HG03039 (cell line): ENCODE measurements at regions not wholly inside any gene's neighbourhood (a gene's known extent, or its start where the extent isn't known, plus 50 kb on each side); places are given as distances from the start of the nearest gene placed in this dataset.
"Not testable (repeated sequence)": the region's sequence is repeated elsewhere in the genome, so short reads cannot be mapped to it uniquely, and the experiment has no call there.

Experiments
- ATAC-seq: cut with Tn5 transposase; IDR thresholded peaks from one replicate; pipeline ENCODE4 v1.9.1; 2021; ENCODE audit warnings: mild to moderate bottlenecking, moderate library complexity; ENCODE audit not compliant: unreplicated experiment

DNA sequence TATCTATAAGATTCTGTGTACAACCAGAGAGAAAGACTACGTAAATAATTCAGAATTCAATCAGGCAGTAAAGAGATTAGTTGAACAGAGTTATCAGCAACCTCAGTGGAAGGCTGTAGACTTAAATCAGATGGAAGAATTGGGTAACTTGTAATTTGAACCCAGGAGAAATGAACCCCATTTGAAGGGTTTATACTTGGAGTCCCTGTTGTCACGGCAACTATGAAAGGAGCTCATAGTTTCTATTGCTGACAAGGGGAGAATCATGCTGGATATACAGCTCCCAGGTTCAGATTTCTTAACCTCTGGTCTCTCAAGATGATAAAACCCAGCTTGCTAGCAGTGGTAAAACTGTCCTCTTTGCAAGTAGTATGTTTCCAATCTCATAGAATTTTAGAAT, 54.4 kb upstream of the BMP4 start:
- ATAC-seq, result no peak

DNA sequence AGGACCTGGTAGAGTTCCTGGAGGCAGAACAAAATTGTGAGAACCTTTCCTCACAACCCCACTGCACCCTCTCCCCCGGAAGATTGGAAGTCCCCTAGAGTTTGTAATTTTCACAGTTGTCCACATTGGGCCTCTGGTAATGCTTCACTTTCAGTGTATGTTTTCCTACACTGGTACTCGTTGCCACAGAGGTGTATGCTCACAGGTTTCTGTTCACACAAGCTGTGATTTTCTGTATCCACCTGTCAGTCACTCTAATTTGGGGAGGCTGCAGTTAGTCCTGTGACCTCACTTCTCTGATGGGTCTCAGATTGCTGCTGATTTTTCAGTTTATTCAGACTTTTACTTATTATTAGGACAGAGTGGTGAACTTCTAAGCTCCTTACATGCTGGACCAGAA, 66.4 kb upstream of the BMP4 start:
- no peak for ATAC-seq

GRCh38 chr14:54025661-54026060, 69.0 kb upstream of the BMP4 start:
- no peak for ATAC-seq

- no peak for ATAC-seq
Observed at GRCh38 chr14:54026671-54027070, 70.0 kb upstream of the BMP4 start.

GRCh38 chr14:54030996-54031395, 74.4 kb upstream of the BMP4 start:
- ATAC-seq, result not testable (repeated sequence)

GRCh38 chr14:54033285-54033684, 76.7 kb upstream of the BMP4 start:
- ATAC-seq, result not testable (repeated sequence)

DNA sequence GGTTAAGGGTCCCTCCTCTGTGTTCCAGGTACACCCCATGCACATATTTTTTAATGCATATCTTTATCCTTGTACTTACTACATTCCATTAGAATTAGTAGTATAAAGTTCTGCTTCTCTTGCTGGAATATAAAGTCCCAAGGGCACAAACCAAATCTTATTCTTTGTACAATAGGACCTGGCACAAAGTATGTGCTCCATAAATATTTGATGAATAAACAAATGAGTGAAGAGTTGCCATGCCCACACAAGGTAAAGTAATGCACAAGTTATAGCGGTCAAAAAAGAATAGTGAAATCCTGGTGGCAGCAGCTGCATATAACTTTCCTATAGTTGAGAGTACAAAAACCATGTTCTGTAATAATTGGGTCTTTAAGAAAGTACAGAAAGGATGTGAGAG, 82.1 kb upstream of the BMP4 start:
- no peak for ATAC-seq

GRCh38 chr14:54039311-54039710, 82.7 kb upstream of the BMP4 start:
- ATAC-seq, result no peak

DNA sequence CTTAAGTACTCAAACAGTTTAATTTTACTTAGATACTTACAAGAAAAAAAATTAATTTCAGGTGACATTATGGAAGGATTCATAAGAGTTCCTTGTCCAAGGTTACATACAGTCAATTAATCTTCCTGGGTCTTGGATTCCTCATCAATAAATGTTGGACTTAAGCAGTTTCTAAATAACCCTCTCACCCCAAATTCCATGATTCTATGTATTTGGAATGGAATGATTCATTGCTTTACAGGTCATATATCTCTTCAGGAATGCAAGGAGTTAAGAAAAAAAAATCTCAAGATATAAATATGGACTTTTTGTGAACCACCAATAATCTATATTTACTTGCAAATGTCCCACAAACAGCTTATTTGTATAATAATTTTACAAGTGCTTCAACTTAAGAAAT, 84.2 kb upstream of the BMP4 start:
- ATAC-seq, result no peak

DNA sequence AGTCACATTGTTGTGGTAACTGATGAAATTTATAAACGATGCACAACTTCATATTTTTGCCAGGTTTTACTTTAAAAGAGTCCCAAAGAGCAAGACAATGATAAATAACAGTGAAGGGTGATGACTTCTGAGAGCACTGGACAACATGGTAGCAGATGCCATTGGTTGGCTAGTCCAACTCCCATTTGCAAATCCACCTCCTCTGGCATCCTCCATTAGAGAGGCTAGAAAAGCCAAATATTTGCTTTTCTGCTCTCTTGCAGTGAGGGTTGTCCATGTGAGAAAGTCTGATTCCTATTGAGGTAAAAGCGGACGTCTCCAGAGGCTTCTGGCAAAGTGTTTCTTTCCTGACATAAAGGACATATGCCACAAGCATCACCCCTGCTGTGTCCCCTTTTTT, 89.6 kb upstream of the BMP4 start:
- no peak for ATAC-seq

- ATAC-seq, result no peak
Observed at GRCh38 chr14:54047645-54048308, 91.2 kb upstream of the BMP4 start.

DNA sequence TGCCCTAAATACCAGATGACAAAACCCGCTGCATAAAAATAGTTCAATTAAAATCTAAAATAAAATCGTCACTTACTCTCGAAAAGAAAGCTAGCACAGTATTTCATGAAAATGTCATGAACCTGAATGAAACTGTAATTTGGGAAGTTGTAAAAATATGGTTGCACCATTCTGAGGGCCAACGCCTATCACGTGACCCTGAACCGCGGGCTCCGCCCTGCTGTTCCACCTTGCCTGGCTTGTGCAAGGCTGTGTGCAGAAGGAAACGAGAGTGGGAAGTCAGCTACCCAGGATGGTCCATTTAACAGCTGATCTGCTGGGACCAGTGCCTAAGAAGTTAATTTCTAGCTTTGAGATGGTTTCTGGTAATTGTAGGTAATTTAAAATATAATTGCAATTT, 91.7 kb upstream of the BMP4 start:
- no peak for ATAC-seq

- no peak for ATAC-seq
Observed at GRCh38 chr14:54048736-54049135, 92.1 kb upstream of the BMP4 start.

DNA sequence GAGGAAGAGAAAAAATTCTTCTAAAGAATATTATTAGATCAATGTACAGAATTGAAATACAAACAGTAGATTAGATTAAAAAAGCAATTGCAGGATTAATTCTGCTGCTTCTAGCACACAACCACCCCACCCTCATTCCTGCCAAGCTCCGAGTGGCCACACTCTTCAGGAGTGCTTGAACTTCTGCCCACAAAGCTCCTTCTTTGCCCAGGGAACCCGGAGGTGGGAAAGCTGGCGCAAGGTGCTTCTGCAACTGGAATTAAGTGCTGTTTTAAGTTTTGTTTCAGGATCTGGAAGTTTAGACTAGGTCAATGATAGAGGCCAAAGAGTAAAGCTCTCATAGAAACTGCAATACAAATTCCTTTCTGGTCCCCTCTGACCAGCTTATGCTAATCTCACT, 94.1 kb upstream of the BMP4 start:
- no peak for ATAC-seq

GRCh38 chr14:54052696-54053385, 96.2 kb upstream of the BMP4 start:
- no peak for ATAC-seq

DNA sequence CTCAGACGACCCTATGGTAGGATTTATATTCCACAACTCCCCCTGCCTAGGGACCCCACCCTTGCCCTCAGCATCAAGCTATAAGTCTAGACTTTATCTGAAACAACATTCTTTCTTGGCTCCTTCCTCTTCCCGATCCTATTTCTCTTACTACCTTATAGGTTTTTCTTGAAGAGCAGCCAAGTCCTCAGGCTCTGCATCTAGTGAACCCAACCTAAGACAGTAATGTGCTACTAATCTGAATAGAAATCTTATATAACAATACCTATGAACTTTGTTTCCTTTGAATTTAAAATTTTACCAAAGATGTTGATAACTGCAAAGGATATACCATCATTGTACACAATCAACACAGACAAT, 96.7 kb upstream of the BMP4 start:
- no peak for ATAC-seq

GRCh38 chr14:54058505-54058904, 101.9 kb upstream of the BMP4 start:
- no peak for ATAC-seq

DNA sequence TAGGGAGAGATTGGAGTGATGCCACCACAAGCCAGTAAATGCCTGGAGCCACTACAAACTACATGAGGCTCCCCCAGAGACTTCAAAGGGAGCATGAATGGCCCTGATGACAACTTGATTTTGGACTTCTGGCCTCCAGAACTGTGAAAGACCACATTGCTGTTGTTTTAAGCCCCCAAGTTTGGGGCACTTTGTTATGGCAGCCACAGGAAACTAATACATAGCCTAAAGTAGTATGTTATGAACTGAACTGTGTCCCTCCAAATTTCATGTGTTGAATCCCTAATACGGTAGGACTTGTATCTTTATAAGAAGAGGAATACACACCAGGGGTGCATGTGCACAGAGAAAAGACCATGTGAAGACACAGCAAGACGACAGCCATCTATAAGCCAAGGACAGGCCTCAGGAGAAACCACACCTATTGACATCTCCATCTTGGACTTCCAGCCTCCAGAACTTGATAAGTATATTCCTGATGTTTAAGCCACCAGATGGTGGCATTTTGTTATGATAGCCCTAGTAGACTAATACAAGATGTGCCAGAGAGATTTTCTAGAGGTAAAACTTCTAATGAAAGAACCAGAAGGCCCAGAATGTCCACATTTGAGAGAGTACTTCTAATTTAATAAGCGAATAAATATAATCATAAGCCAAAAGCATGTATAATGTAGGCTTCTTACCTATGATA, 127.1 kb upstream of the BMP4 start:
- ATAC-seq, result no peak

DNA sequence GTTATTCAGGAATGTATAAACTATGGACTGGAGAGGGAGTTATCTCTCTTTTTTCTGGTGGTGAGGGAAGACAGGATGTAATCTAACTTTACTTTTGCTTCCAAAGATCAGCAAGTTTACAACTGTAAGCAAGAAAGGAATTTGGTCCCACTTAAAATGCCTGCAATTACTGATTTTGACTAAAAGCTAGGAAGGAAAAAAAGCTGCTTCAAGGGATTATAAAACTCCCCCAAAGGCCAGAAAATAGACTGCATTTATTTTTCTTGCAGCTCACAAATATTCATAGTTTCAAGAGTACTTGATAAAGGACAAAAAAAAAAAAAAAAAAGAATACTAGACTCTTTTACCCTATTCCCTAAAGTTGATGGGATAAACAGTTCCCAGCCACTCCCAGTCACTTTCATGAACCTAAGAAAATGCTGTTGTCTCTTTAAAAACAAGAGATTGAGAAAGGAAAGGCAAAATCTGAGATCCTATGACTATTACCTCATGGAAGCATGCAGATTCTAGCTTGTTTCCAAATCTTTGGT, 128.7 kb upstream of the BMP4 start:
- no peak for ATAC-seq

DNA sequence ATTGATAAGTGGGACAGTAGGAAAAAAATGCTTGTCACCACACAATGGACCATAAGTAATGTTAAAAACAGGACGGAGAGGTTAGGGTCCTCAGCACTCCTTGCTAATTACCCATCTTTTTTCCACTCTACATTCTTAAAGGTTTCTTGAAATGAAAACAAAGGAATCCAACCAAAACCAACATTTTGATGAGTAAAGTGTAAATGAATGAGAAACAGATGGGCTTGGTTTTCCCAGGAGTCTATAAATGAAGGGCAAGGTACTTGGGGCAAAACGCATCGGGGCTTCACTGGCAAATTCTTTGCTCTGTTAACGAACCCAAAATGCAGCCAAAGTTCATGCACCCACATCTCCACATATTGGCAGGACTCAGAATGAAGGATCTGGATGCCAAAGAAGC, 129.2 kb upstream of the BMP4 start:
- ATAC-seq, result no peak

DNA sequence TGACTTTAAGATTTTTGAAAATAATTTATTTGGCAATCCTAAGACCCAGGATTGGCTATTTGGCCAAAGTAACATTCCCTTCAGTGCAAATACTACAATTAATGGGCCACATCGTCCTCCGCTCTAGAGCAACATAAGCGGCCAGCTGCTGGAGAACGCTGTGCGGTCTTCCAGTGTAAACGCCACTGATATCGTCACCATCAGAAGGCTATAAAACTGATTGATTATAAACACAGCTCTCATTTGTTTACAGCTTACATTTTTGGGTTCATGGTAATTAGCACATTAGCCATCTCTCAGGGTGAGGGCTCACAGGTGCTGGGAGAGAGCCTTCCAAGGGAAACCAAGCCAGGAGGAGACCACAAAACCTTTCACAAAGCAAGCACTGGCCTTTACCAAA, 130.1 kb upstream of the BMP4 start:
- ATAC-seq, result no peak

DNA sequence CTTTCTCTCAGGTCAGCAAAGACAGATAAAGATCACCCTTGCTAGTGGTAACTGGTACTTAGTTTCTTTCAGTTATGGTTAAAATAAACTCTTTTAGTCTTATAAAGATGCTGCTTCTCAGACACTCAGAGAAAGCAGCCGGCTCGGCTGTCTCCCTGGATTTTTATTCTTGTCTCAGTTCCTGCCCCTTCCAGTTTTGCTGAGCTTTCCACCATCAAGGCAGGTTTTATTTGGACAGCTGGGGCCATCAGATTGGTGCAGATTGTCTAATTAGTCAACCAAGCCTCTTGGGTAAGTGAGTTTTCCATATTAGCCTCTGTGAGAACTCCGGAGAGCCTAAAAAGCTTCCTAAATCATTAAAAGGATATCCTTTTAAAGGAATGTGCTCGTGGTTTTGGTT, 130.8 kb upstream of the BMP4 start:
- ATAC-seq, result no peak
